ENCODE measurements at regions not wholly inside any gene's neighbourhood (a gene's known extent, or its start where the extent isn't known, plus 50 kb on each side); places are given as distances from the start of the nearest gene placed in this dataset.

DNA sequence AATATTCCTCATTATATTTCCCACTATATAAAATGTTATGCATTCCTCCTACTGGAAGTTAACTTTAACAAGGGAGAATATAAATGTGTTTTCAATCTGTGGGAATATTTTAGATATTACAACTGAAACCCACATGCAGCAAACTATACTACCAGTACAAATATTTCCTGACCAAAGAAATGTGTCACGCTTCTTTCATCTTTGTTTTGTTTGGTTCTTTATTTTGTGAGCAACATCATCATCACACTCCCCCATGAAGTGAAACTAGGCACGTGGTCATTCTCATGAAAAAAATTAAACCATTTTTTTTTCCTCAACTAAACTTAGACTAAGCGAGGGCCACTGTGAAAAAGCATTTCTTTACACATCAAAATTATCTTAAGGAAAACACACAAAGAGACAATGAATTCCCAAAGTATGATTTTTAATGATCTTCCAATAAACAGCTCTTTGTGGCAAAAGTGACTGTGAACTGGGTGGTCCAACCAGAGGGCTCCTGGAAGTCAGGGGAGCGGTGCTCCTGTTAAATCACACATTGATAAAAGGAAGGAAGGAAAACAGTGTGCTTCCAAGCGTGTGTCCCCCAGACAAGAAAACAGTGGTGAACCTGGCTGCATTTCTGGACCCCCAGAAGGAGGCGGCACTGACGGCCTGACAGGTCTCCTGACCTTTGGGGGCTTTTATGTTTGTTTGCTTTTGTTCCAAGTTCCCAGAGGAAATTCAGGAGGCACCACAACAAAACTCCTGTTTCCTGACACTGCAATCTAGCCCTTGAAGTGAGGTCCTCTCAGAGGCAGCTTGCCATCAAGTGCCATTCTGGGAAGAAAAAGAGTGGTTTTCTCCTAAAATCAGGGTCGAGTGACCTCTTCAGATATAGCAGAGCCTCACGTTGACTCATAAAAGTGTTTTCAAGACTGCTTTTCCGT lies 166.8 kb upstream of the FOXQ1 start:
- TF ChIP-seq CTCF (IDR thresholded peaks at IDR 0.05; ENCODE audit: insufficient read depth, low read length, poor library complexity, severe bottlenecking) = no peak
- DNase-seq (ENCODE audit: extremely low read depth, insufficient read length) = no peak
- no peaks in the 10 kb centered on the region for H3K27me3 ChIP-seq (replicated peaks; ENCODE audit: control insufficient read depth, insufficient read depth, low read length)
- no peaks in the 10 kb centered on the region for H3K36me3 ChIP-seq (ENCODE audit: control insufficient read depth, insufficient read depth, low read length)
- H3K4me3 ChIP-seq (replicated peaks; ENCODE audit: low read depth, low read length) = no peak overlapping the region

DNA sequence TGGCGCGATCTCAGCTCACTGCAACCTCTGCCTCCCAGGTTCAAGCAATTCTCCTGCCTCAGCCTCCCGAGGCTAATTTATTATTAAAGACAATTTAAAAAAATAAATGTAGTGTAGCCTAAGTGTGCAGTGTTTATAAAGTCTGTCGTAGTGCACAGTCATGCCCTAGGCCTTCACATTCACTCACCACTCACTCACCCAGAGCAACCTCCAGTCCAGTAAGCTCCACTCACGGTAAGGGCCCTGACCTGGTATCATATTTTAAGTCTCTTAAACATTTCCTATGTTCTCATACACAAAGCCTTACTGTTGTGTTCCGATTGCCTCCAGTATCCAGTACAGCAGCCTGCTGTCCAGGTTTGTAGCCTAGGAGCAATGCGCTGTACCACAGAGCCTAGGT lies 168.2 kb upstream of the FOXQ1 start:
- Histone ChIP-seq H3K36me3 (ENCODE audit: control insufficient read depth, insufficient read depth, low read length) (no peaks in the 10 kb centered on the region), H3K27me3 (replicated peaks; ENCODE audit: control insufficient read depth, insufficient read depth, low read length) (no peaks in the 10 kb centered on the region)
- TF ChIP-seq CTCF (IDR thresholded peaks at IDR 0.05; ENCODE audit: insufficient read depth, low read length, poor library complexity, severe bottlenecking) = no peak

GRCh38 chr6:1139155-1139890 lies 172.6 kb upstream of the FOXQ1 start:
- Histone ChIP-seq H3K36me3 (ENCODE audit: control insufficient read depth, insufficient read depth, low read length) (no peaks in the 10 kb centered on the region), H3K4me3 (replicated peaks; ENCODE audit: low read depth, low read length) (no peak overlapping the region), H3K27me3 (replicated peaks; ENCODE audit: control insufficient read depth, insufficient read depth, low read length) (no peaks in the 10 kb centered on the region)
- DNase-seq (ENCODE audit: extremely low read depth, insufficient read length) = no peak
- no peak for TF ChIP-seq CTCF (IDR thresholded peaks at IDR 0.05; ENCODE audit: insufficient read depth, low read length, poor library complexity, severe bottlenecking)

More for the DNA sequence above, 168.2 kb upstream of the FOXQ1 start:
- no peak for DNase-seq (ENCODE audit: extremely low read depth, insufficient read length)
- H3K4me3 ChIP-seq (replicated peaks; ENCODE audit: low read depth, low read length) = no peak overlapping the region

- no peaks in the 10 kb centered on the region for H3K36me3 ChIP-seq (ENCODE audit: control insufficient read depth, insufficient read depth, low read length)
Measured at GRCh38 chr6:1137849-1138248, 174.0 kb upstream of the FOXQ1 start.

GRCh38 chr6:1136827-1137226 lies 175.1 kb upstream of the FOXQ1 start:
- no peak for TF ChIP-seq CTCF (IDR thresholded peaks at IDR 0.05; ENCODE audit: insufficient read depth, low read length, poor library complexity, severe bottlenecking)
- H3K27me3 ChIP-seq (replicated peaks; ENCODE audit: control insufficient read depth, insufficient read depth, low read length) = no peaks in the 10 kb centered on the region
- no peaks in the 10 kb centered on the region for H3K36me3 ChIP-seq (ENCODE audit: control insufficient read depth, insufficient read depth, low read length)
- H3K4me3 ChIP-seq (replicated peaks; ENCODE audit: low read depth, low read length) = no peak overlapping the region
- no peak for DNase-seq (ENCODE audit: extremely low read depth, insufficient read length)

More at GRCh38 chr6:1137849-1138248, 174.0 kb upstream of the FOXQ1 start:
- Histone ChIP-seq H3K27me3 (replicated peaks; ENCODE audit: control insufficient read depth, insufficient read depth, low read length) (no peaks in the 10 kb centered on the region), H3K4me3 (replicated peaks; ENCODE audit: low read depth, low read length) (no peak overlapping the region)
- no peak for DNase-seq (ENCODE audit: extremely low read depth, insufficient read length)
- TF ChIP-seq CTCF (IDR thresholded peaks at IDR 0.05; ENCODE audit: insufficient read depth, low read length, poor library complexity, severe bottlenecking) = no peak
